ENCODE measurements at regions not wholly inside any gene's neighbourhood (a gene's known extent, or its start where the extent isn't known, plus 50 kb on each side); places are given as distances from the start of the nearest gene placed in this dataset.

DNA sequence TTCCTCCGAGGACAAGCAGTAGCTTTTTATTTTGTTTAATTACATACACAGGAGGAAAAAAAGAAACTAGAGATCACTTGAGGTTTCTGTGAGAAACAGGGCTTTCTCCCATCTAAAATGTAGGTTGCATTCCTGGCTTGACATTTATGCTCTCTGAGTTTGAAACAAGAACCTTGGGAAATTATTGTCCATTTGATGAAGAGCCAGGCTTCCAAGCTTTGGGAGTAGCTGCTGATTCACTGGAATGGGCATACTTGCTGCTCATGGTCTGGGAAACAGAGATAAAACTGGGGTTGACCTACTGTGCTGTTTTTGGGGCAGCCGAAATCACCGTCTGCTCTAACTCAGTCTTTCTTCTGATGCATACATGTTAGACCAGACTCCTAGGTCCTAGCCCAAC lies 165.4 kb downstream of the MIS18A start (continued):
- TF ChIP-seq, protein P1, sequence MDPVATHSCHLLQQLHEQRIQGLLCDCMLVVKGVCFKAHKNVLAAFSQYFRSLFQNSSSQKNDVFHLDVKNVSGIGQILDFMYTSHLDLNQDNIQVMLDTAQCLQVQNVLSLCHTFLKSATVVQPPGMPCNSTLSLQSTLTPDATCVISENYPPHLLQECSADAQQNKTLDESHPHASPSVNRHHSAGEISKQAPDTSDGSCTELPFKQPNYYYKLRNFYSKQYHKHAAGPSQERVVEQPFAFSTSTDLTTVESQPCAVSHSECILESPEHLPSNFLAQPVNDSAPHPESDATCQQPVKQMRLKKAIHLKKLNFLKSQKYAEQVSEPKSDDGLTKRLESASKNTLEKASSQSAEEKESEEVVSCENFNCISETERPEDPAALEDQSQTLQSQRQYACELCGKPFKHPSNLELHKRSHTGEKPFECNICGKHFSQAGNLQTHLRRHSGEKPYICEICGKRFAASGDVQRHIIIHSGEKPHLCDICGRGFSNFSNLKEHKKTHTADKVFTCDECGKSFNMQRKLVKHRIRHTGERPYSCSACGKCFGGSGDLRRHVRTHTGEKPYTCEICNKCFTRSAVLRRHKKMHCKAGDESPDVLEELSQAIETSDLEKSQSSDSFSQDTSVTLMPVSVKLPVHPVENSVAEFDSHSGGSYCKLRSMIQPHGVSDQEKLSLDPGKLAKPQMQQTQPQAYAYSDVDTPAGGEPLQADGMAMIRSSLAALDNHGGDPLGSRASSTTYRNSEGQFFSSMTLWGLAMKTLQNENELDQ (CRISPR knock-in tag; IDR thresholded peaks at IDR 0.05; ENCODE audit: borderline replicate concordance), result no peak
- TF ChIP-seq ZNF230 (CRISPR knock-in tag; IDR thresholded peaks at IDR 0.05), result no peak
- no peak for TF ChIP-seq MEF2D (CRISPR knock-in tag; IDR thresholded peaks at IDR 0.05)

DNA sequence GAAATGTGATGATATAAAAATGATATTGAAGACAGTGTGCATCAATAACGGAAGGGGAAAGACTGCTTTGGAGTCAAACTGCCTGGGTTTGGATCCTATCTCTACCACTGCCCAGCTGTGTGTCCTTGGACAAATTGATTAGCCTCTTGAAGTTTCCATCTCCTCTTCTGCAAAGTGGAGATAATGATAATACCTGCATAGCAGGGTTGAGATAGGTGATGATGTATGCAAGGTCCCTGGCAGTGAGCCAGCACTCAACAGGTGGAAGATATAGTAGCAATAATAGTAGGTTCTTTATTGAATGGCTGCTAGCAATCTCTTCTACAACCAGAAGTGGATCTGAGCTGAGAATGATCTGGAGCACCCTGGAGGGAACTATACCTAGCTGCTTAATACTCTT lies 166.7 kb downstream of the MIS18A start:
- Histone ChIP-seq H3K9ac (ENCODE audit: insufficient read depth, low read depth, low read length) (no peak overlapping the region), H3K27me3 (ENCODE audit: control insufficient read depth in 1 of 2, insufficient read depth in 2 of 2, low read length in 2 of 2) (peaks cover 0 to 19% of the 10 kb centered on the region in 2 experiments; a peak in 2 of 5 replicates), H3K4me2 (ENCODE audit: low read depth, low read length) (no peak overlapping the region), H4K20me1 (ENCODE audit: insufficient read depth, low read length) (no peaks in the 10 kb centered on the region), H3K4me1 (ENCODE audit: insufficient read depth, low read length) (no peaks in the 10 kb centered on the region), H3K9me3 (ENCODE audit: low read length) (0 out of 2 replicates have a peak, but pooled peaks cover under 1% of the 10 kb centered on the region), H3K27ac (ENCODE audit: extremely low read length, insufficient read depth, low read length) (no peak overlapping the region), H2AFZ (ENCODE audit: low read length) (no peak overlapping the region), H3K36me3 (replicated peaks in 1 of 2; ENCODE audit: control insufficient read depth in 1 of 2, insufficient read depth in 2 of 2, low read length in 2 of 2) (no peaks in the 10 kb centered on the region), H3K79me2 (ENCODE audit: insufficient read depth, low read length) (no peaks in the 10 kb centered on the region), H3K4me3 (replicated peaks in 1 of 3; ENCODE audit: insufficient read depth in 1 of 3, low read depth in 2 of 3, low read length in 3 of 3) (no peak overlapping the region)
- whole genome bisulfite sequencing (ENCODE audit: low lambda C conversion rate), result 0% methylated on average over 1 of the region's 1 CpG
- TF ChIP-seq ZBTB7B (CRISPR knock-in tag; IDR thresholded peaks at IDR 0.05) (no peak), NR3C1 (CRISPR knock-in tag; IDR thresholded peaks at IDR 0.05) (no peak)
- TF ChIP-seq, protein P2, sequence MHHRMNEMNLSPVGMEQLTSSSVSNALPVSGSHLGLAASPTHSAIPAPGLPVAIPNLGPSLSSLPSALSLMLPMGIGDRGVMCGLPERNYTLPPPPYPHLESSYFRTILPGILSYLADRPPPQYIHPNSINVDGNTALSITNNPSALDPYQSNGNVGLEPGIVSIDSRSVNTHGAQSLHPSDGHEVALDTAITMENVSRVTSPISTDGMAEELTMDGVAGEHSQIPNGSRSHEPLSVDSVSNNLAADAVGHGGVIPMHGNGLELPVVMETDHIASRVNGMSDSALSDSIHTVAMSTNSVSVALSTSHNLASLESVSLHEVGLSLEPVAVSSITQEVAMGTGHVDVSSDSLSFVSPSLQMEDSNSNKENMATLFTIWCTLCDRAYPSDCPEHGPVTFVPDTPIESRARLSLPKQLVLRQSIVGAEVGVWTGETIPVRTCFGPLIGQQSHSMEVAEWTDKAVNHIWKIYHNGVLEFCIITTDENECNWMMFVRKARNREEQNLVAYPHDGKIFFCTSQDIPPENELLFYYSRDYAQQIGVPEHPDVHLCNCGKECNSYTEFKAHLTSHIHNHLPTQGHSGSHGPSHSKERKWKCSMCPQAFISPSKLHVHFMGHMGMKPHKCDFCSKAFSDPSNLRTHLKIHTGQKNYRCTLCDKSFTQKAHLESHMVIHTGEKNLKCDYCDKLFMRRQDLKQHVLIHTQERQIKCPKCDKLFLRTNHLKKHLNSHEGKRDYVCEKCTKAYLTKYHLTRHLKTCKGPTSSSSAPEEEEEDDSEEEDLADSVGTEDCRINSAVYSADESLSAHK (CRISPR knock-in tag; IDR thresholded peaks at IDR 0.05; ENCODE audit: borderline replicate concordance), result no peak
- BruUV-seq (replicated peaks), result no TSS peak
- in situ Hi-C loops (cut with HindIII; ENCODE audit: extremely low pct_ligation_motif_present, low pct_unique_long_range_greater_than_20kb), result no loop called here
- ATAC-seq (no peak), FAIRE-seq (no peak), DNase-seq (ENCODE audit: low spot score) (no peak)
- ChIA-PET CTCF (ENCODE audit: low intra/inter-chr PET ratio, low total read pairs) (no interaction called here), POLR2A (no interaction called here)
- intact Hi-C loops (cut with micrococcal nuclease; ENCODE audit: unreplicated experiment), result no loop called here
